Tibial nerve (tissue), 4 donors: ENCODE measurements at regions not wholly inside any gene's neighbourhood (a gene's known extent, or its start where the extent isn't known, plus 50 kb on each side); places are given as distances from the start of the nearest gene placed in this dataset.

Experiments used
- DNase-seq, 2 donors: peaks; one replicate each; pipeline ENCODE4 v3.0.0-alpha.2; 2019; ENCODE audit warnings: low spot score in 2 of 2
- H3K27ac ChIP-seq, 4 donors: fragments of 200-600 bp; sonication (generic) in 3 of 4; one replicate each; pipeline ENCODE4 v1.5.1; 2017 to 2019; ENCODE audit warnings: mild to moderate bottlenecking in 1 of 4
- H3K27me3 ChIP-seq, 2 donors: fragments of 200-600 bp; sonication (generic) in 1 of 2; one replicate each; pipeline versions ENCODE4 v1.5.1 to v1.6.0; 2017 to 2019
- H3K36me3 ChIP-seq, 3 donors: fragments of 200-600 bp; sonication (generic); one replicate each; pipeline ENCODE4 v1.5.1; 2018 to 2019
- H3K4me1 ChIP-seq, 4 donors: fragments of 200-600 bp; sonication (generic) in 3 of 4; one replicate each; pipeline ENCODE4 v1.5.1; 2017 to 2019
- H3K4me3 ChIP-seq, 4 donors: fragments of 200-600 bp; sonication (generic) in 3 of 4; one replicate each; pipeline ENCODE4 v1.5.1; 2017 to 2019; ENCODE audit warnings: mild to moderate bottlenecking in 1 of 4, moderate library complexity in 1 of 4
- H3K9me3 ChIP-seq, 4 donors: fragments of 200-600 bp; sonication (generic) in 3 of 4; one replicate each; pipeline ENCODE4 v1.5.1; 2017 to 2019
- EP300 ChIP-seq, 2 donors: sonication (generic); formaldehyde crosslinking; IDR thresholded peaks; one replicate each; pipeline ENCODE4 v1.6.1; 2017; ENCODE audit warnings: antibody characterized with exemption in 2 of 2, mild to moderate bottlenecking in 1 of 2
- POLR2A ChIP-seq, 2 donors: fragments of 450-650 bp; IDR thresholded peaks; one replicate each; pipeline ENCODE4 v1.6.1; 2017; ENCODE audit warnings: antibody characterized with exemption in 2 of 2, mild to moderate bottlenecking in 2 of 2, moderate library complexity in 2 of 2
- WGBS, 2 donors: methylation state at CpG; one replicate each; pipeline ENCODE4 v1.1.5; 2018; 5-methylcytosine and 5-hydroxymethylcytosine counted together
- TF ChIP-seq, protein P1 (sequence below), 5 experiments: fragments of 200-600 bp in 3 of 5; fragments of 450-650 bp in 2 of 5; sonication (generic) in 3 of 5; IDR thresholded peaks; one replicate each; pipeline ENCODE4 v1.5.1; 2016 to 2019; ENCODE audit warnings: antibody characterized with exemption in 5 of 5, mild to moderate bottlenecking in 3 of 5, moderate library complexity in 2 of 5

DNA sequence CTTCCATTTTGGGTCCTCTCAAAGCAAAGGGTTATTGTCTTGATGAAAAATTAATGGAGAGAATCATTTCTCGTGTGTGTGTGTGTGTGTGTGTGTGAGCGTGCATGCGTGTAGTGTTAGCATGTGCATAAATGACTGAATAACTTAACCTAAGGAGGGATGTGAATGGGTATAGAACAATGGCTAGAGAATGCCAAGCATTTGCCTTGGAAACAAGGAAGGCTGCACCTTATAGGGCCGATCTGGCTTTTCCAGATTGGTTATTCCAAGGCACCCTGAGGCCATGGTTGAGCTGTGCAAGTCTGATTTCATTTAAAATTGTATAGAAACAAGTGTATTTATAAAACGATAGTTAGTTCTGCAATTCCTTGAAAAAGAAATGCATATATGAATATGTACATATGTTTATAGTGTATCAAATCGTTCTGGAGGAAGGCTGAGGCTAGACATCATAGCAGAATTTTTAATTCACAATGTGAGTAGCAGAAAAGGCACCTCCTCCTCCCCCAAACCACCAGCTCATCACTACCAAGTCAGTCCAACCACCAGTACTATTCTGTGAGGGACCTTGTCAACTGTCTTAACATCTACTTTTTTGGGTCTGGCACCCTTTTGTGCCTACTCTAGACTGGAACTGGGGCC lies 322.7 kb upstream of the ISX start:
- TF ChIP-seq EP300 (IDR thresholded peaks at IDR 0.05) (no peak), POLR2A (IDR thresholded peaks at IDR 0.05) (no peak)
- TF ChIP-seq, protein P1, sequence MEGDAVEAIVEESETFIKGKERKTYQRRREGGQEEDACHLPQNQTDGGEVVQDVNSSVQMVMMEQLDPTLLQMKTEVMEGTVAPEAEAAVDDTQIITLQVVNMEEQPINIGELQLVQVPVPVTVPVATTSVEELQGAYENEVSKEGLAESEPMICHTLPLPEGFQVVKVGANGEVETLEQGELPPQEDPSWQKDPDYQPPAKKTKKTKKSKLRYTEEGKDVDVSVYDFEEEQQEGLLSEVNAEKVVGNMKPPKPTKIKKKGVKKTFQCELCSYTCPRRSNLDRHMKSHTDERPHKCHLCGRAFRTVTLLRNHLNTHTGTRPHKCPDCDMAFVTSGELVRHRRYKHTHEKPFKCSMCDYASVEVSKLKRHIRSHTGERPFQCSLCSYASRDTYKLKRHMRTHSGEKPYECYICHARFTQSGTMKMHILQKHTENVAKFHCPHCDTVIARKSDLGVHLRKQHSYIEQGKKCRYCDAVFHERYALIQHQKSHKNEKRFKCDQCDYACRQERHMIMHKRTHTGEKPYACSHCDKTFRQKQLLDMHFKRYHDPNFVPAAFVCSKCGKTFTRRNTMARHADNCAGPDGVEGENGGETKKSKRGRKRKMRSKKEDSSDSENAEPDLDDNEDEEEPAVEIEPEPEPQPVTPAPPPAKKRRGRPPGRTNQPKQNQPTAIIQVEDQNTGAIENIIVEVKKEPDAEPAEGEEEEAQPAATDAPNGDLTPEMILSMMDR (IDR thresholded peaks at IDR 0.05) = no peak
- Histone ChIP-seq H3K9me3 (no peaks in the 10 kb centered on the region), H3K4me3 (no peak overlapping the region), H3K27ac (no peak overlapping the region), H3K27me3 (no peaks in the 10 kb centered on the region), H3K36me3 (no peaks in the 10 kb centered on the region), H3K4me1 (no peaks in the 10 kb centered on the region)
- DNase-seq = no peak
- WGBS, 2 donors = 77 to 86% methylated on average over 6 of the region's 6 CpGs

DNA sequence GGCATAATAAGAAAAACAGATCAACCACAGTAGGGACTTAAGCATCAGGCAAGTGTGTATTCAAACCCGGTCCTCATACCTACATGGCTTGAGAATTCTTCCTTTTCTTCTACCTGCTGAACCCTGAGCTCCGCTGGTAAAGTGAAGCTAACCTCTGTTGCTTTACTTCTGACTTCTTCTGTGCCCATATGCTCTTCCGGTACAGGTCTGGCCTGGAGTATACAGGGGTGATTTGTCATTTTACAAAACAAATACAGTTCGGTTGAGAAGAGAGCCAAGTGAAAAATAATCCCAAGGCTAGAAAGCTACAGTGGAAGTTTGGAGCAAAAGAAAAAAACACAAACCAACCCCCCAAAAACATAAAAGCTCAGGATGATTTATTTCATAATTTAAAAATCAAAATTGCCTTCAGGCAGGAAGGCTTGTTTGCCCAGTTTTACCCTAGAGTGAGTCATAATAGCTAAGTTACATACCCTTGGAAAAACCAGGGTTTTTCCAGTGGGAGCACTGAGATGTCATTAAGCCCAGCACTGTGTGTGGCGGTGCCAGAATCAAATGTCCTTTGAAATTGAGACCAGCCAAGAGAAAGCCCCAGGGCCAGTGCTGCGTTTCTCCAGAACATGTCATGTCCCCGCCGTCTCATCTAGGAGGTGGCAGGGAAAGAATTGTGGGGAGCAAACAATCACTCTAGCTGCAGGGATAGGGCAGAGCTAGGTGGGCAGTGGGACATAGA lies 305.5 kb upstream of the ISX start:
- Histone ChIP-seq H3K4me3 (no peak overlapping the region), H3K36me3 (no peaks in the 10 kb centered on the region), H3K27me3 (no peaks in the 10 kb centered on the region), H3K27ac (no peak overlapping the region), H3K9me3 (no peaks in the 10 kb centered on the region), H3K4me1 (no peaks in the 10 kb centered on the region)
- WGBS, 2 donors = 59 to 73% methylated on average over 8 of the region's 8 CpGs
- no peak for TF ChIP-seq POLR2A (IDR thresholded peaks at IDR 0.05)
- TF ChIP-seq, protein P1 (IDR thresholded peaks at IDR 0.05) = no peak
- no peak for TF ChIP-seq EP300 (IDR thresholded peaks at IDR 0.05)
- no peak for DNase-seq

DNA sequence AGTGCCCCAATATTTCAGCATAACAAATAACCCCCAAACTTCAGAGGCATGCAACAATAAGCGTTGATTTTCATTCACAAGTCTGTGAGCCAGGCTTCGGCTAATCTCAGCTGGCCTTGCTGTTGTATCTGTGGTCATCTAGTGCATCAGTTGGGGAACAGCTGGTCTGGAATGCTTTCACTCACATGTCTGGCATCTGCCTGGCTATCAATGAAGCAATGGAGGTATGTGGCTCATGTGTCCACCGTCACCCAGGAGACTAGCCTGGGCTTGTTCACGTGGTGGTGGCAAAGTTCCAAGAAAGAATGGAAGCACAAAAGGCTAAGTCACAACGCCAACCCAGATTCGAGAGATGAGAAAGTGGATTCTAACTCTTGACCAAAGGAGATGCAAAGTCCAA lies 304.8 kb upstream of the ISX start:
- WGBS, 2 donors = 64 to 66% methylated on average over 6 of the region's 6 CpGs
- Histone ChIP-seq H3K27me3 (no peaks in the 10 kb centered on the region), H3K9me3 (no peaks in the 10 kb centered on the region), H3K4me3 (no peak overlapping the region), H3K36me3 (no peaks in the 10 kb centered on the region), H3K27ac (no peak overlapping the region), H3K4me1 (no peaks in the 10 kb centered on the region)
- DNase-seq = no peak
- TF ChIP-seq POLR2A (IDR thresholded peaks at IDR 0.05) (no peak), EP300 (IDR thresholded peaks at IDR 0.05) (no peak)
- TF ChIP-seq, protein P1 (IDR thresholded peaks at IDR 0.05) = no peak

DNA sequence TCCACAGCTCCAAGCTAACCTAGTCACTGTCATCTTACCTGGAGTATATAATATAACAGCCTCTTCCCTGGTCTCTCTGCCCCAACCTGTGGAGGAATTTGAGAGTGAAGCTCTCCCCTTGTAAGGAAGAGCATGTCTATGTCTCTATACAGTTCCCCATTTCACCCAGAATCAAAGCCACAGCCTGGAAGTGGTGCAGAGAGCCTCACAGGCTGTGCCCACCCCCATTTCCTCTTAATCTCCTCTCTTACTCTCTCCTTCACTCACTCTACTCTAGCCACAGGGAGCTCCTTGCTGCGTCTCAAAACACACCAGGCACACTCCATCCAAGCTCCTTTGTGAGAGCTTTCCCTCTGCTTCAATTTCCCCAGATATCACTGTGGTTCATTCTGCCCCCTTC lies 302.5 kb upstream of the ISX start:
- no peak for DNase-seq
- Histone ChIP-seq H3K4me3 (no peak overlapping the region), H3K4me1 (no peaks in the 10 kb centered on the region), H3K9me3 (no peaks in the 10 kb centered on the region), H3K27ac (no peak overlapping the region), H3K27me3 (no peaks in the 10 kb centered on the region), H3K36me3 (no peaks in the 10 kb centered on the region)
- WGBS, 2 donors = 42 to 47% methylated on average over 1 of the region's 1 CpG
- no peak for TF ChIP-seq POLR2A (IDR thresholded peaks at IDR 0.05)
- TF ChIP-seq, protein P1 (IDR thresholded peaks at IDR 0.05) = no peak
- TF ChIP-seq EP300 (IDR thresholded peaks at IDR 0.05) = no peak

DNA sequence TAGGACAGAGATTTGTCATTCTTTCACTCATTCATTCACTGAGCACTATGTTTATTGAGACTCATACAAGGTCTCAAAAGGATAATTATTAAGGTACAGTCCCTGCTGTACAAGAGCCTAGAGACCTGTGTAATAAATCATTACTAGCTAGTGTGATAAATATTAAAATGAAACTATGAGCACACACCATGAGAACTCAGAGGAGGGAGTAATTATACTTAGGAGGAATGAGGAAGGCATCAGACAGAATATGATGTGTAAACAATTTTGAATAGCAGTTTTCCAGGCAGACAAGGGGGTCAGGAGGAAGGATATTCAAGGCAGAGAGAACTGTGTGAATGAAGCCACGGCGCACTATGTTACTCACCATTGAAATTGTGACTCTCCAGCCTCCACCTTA lies 300.8 kb upstream of the ISX start:
- 59 to 85% methylated on average over 2 of the region's 2 CpGs for WGBS, 2 donors
- no peaks in the 10 kb centered on the region for H3K27me3 ChIP-seq
- TF ChIP-seq, protein P1 (IDR thresholded peaks at IDR 0.05) = no peak
- TF ChIP-seq EP300 (IDR thresholded peaks at IDR 0.05) (no peak), POLR2A (IDR thresholded peaks at IDR 0.05) (no peak)

More for the DNA sequence above, 300.8 kb upstream of the ISX start:
- Histone ChIP-seq H3K9me3 (no peaks in the 10 kb centered on the region), H3K36me3 (no peaks in the 10 kb centered on the region), H3K4me3 (no peak overlapping the region), H3K27ac (no peak overlapping the region), H3K4me1 (no peaks in the 10 kb centered on the region)
- DNase-seq = no peak
